ENCODE measurements at regions not wholly inside any gene's neighbourhood (a gene's known extent, or its start where the extent isn't known, plus 50 kb on each side); places are given as distances from the start of the nearest gene placed in this dataset.

- no peak for DNase-seq (ENCODE audit: low spot score)
- intact Hi-C loops (cut with DNase I) = no loop called here
Measured at GRCh38 chr10:3532644-3533043, 252.4 kb downstream of the KLF6 start.

- DNase-seq (ENCODE audit: low spot score) = no peak
- intact Hi-C loops (cut with DNase I) = no loop called here
Measured at GRCh38 chr10:3531670-3532069, 253.3 kb downstream of the KLF6 start.

- intact Hi-C loops (cut with DNase I) = no loop called here
- no peak for DNase-seq (ENCODE audit: low spot score)
Measured at GRCh38 chr10:3530783-3531645, 254.0 kb downstream of the KLF6 start.

GRCh38 chr10:3530346-3530745 is 254.7 kb downstream of the KLF6 start:
- intact Hi-C loops (cut with DNase I) = no loop called here
- no peak for DNase-seq (ENCODE audit: low spot score)

- intact Hi-C loops (cut with DNase I) = loop anchor here (5.0 kb wide), 2 partner anchors 62 to 248 kb away; no protein-coding TSS in a partner anchor
- DNase-seq (ENCODE audit: low spot score) = no peak
Measured at GRCh38 chr10:3529691-3530090, 255.3 kb downstream of the KLF6 start.

GRCh38 chr10:3528823-3529403 is 256.1 kb downstream of the KLF6 start:
- DNase-seq (ENCODE audit: low spot score) = no peak
- intact Hi-C loops (cut with DNase I) = loop anchor here (5.0 kb wide), 2 partner anchors 62 to 248 kb away; no protein-coding TSS in a partner anchor

- no peak for DNase-seq (ENCODE audit: low spot score)
- intact Hi-C loops (cut with DNase I) = loop anchor here (5.0 kb wide), 2 partner anchors 61 to 249 kb away; no protein-coding TSS in a partner anchor
Measured at GRCh38 chr10:3528271-3528670, 256.7 kb downstream of the KLF6 start.

- intact Hi-C loops (cut with DNase I) = loop anchor here (5.0 kb wide), 2 partner anchors 61 to 249 kb away; no protein-coding TSS in a partner anchor
- no peak for DNase-seq (ENCODE audit: low spot score)
Measured at GRCh38 chr10:3527869-3528268, 257.1 kb downstream of the KLF6 start.

- intact Hi-C loops (cut with DNase I) = loop anchor here (5.0 kb wide), 2 partner anchors 60 to 250 kb away; no protein-coding TSS in a partner anchor
- DNase-seq (ENCODE audit: low spot score) = no peak
Measured at GRCh38 chr10:3526727-3527501, 258.1 kb downstream of the KLF6 start.

GRCh38 chr10:3525832-3526449 is 259.1 kb downstream of the KLF6 start:
- no peak for DNase-seq (ENCODE audit: low spot score)
- intact Hi-C loops (cut with DNase I) = loop anchor here (5.0 kb wide), 2 partner anchors 59 to 251 kb away; no protein-coding TSS in a partner anchor

- no peak for DNase-seq (ENCODE audit: low spot score)
- intact Hi-C loops (cut with DNase I) = no loop called here
Measured at GRCh38 chr10:3524086-3524960, 260.7 kb downstream of the KLF6 start.

GRCh38 chr10:3523309-3524050 is 261.5 kb downstream of the KLF6 start:
- intact Hi-C loops (cut with DNase I) = no loop called here
- DNase-seq (ENCODE audit: low spot score) = no peak

- no peak for DNase-seq (ENCODE audit: low spot score)
- intact Hi-C loops (cut with DNase I) = no loop called here
Measured at GRCh38 chr10:3516923-3517255, 268.1 kb downstream of the KLF6 start.

GRCh38 chr10:3516234-3516922 is 268.6 kb downstream of the KLF6 start:
- DNase-seq (ENCODE audit: low spot score) = no peak
- intact Hi-C loops (cut with DNase I) = no loop called here

- intact Hi-C loops (cut with DNase I) = no loop called here
- DNase-seq (ENCODE audit: low spot score) = no peak
Measured at GRCh38 chr10:3514691-3515090, 270.3 kb downstream of the KLF6 start.

- intact Hi-C loops (cut with DNase I) = no loop called here
- DNase-seq (ENCODE audit: low spot score) = no peak
Measured at GRCh38 chr10:3512263-3512662, 272.7 kb downstream of the KLF6 start.

- DNase-seq (ENCODE audit: low spot score) = no peak
- intact Hi-C loops (cut with DNase I) = no loop called here
Measured at GRCh38 chr10:3511483-3511882, 273.5 kb downstream of the KLF6 start.

GRCh38 chr10:3510741-3511140 is 274.3 kb downstream of the KLF6 start:
- intact Hi-C loops (cut with DNase I) = no loop called here
- DNase-seq (ENCODE audit: low spot score) = no peak
